ENCODE measurements at regions not wholly inside any gene's neighbourhood (a gene's known extent, or its start where the extent isn't known, plus 50 kb on each side); places are given as distances from the start of the nearest gene placed in this dataset.

DNA sequence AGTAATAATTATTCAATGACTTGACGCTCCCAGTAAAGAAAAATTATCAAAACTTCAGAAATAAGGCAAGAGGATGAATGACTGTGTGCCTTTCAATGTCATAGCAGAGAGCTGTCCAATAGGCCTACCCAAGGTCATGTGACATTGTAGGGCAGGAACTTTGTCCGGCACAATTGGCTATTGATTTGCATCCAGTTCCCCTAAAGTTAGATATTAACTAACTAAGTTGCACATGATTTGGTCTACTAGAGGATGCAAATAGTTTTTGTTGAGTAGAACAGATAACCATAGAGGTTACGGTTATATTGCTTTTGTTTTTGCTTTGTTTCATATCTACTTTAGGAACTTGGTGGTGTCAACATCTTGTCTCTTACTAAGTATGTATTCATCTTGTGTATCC, 127.9 kb upstream of the PFN2 start:
- TF ChIP-seq POLR2AphosphoS5 (IDR thresholded peaks at IDR 0.05) (no peak), POLR2A (IDR thresholded peaks at IDR 0.05) (no peak)
- TF ChIP-seq, protein P1, sequence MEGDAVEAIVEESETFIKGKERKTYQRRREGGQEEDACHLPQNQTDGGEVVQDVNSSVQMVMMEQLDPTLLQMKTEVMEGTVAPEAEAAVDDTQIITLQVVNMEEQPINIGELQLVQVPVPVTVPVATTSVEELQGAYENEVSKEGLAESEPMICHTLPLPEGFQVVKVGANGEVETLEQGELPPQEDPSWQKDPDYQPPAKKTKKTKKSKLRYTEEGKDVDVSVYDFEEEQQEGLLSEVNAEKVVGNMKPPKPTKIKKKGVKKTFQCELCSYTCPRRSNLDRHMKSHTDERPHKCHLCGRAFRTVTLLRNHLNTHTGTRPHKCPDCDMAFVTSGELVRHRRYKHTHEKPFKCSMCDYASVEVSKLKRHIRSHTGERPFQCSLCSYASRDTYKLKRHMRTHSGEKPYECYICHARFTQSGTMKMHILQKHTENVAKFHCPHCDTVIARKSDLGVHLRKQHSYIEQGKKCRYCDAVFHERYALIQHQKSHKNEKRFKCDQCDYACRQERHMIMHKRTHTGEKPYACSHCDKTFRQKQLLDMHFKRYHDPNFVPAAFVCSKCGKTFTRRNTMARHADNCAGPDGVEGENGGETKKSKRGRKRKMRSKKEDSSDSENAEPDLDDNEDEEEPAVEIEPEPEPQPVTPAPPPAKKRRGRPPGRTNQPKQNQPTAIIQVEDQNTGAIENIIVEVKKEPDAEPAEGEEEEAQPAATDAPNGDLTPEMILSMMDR (IDR thresholded peaks at IDR 0.05) = no peak
